GM18519 (cell line): ENCODE measurements at regions not wholly inside any gene's neighbourhood (a gene's known extent, or its start where the extent isn't known, plus 50 kb on each side); places are given as distances from the start of the nearest gene placed in this dataset.

Source experiments
- ATAC-seq: cut with Tn5 transposase; IDR thresholded peaks from one replicate; pipeline ENCODE4 v1.9.1; 2021; ENCODE audit warnings: mild to moderate bottlenecking, moderate library complexity; ENCODE audit not compliant: unreplicated experiment, low FRiP score

DNA sequence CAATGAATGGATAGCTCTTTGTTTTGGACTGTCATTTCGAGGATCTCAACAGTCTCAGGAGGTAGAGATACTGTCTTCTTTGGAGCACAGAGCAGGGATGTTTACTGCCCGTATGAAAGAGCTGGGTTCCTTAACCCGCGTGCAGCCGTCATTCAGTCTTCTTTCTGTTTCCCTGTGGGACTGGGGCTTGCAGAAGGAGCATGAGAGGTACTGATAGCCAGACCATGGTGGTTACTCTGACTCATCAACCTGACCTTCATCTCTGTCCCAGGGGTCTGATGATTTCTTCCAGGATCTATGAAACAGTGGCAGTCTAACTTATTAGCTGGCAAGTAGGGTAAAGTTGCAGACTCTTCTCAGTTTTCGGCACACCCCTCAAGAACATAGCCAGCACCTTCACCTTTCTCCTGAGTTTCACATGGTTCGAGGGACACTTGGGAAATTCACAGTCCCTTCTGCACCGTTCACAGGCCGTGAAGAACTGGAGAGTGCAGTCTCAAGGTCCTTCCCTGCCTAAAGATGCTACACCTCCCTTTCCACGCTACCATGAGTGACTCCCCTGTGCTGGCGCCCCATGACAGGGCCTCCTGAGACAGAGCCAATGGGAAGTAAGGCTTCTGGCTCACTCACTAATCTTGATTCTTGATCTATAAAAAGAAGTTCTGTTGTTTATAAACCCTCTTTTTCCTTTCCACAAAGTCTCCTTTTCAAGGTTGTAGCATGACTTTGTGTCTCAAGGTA is 226.2 kb downstream of the MC4R start:
- ATAC-seq = peak; percentile 45

GRCh38 chr18:60145776-60146175 is 226.8 kb downstream of the MC4R start:
- peak; percentile 10 for ATAC-seq

DNA sequence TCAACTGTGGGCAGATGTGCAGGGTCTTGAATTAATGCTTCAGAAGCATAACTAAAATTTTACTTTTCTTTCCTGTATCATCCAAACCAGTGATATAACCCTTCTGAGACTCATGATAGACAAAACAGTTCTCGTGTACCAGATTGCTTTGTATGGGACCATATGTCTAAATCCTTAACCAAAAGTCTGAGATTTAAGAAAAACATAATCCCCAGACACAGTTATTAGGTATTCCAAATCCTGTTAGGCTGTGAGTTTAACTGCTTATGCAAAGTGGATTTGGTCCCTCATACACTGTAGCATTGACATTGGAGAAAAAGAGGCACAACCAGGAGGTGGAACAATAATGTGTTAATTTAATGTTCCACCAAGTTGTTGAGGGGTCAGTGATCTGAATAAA is 235.0 kb downstream of the PMAIP1 start:
- no peak for ATAC-seq

DNA sequence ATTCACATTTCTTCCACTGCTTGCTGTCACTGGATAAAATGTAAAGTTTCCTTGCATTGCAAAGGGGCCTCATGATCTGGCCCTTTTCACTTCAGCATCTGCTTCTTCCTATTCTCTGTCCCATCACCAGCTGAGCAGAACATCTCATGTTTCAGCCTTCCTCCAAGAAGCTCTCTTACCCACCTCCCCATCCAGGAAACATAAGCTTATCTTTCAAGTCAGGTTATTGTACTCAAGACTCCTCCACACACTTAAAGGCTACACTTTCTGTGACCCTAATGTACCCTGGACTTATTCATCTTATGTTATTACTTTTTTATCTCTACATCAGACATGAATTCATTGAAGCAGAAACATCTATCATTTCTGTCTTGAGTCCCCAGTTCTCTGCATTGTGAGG is 230.5 kb downstream of the PMAIP1 start:
- ATAC-seq = no peak

- ATAC-seq = no peak
Observed at GRCh38 chr18:60123031-60123430, 223.2 kb downstream of the PMAIP1 start.

DNA sequence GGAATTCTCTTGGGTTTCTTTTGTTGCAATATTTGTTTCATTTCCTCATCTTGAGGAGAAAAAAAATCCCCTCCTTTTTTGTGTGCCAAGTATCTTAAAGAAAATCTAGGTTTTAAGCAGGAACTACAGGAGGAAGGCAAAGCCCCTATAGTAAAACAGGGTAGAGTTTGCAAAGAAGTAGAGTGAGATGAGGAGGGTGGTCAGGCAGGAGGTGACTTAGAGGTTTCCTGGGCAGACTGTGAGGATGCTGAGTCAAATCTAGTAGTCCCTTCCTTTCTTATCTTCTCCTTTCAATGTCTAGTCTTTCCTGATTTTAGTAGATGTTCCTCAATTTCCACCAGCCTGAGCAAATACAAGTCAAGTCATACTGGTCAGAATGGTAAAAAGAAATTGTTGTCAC is 222.5 kb downstream of the PMAIP1 start:
- no peak for ATAC-seq

DNA sequence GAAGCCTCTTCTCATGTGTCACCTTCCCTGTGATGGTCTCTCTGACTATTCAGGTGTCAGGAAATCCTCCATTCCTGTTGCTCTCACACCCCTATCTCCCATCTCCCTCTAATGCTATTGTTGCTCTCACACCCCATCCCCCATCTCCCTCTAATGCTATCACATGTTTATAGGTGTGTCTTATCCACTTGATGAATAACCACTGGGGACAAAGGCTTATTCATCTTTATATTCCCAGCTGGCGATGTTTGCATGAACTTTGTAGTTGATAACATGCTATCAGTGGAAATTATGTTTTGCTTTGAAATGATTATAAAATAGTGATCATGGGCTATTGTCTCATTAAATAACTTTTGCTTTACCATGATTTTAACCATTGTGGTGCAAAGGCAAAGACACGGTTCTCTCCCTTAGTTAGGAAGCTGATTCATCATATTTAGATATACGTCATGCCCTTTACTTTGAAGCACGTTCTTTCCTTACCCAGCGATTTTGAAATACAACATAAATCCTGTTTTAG is 220.5 kb downstream of the PMAIP1 start:
- ATAC-seq = no peak

DNA sequence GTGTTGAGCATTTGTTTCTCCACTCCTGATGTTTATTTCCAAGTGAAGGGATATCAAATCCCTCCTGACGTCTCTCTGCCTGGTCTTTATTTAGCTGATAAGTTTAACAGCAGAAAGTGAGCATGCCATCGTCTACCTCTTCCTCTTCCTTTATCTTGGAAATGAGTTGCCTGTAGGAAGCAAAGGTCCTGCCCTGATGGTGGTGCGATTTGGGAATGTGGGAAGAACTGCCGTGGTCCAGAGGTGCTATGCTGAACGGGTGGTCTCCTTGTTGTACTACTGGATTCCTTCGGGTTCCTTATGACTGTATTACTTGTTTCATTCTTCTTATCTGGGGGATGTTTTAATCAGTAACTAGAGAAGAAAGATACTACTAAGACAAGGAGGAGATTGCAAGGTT is 217.5 kb downstream of the PMAIP1 start:
- no peak for ATAC-seq

- ATAC-seq = no peak
Observed at GRCh38 chr18:60113396-60113795, 213.6 kb downstream of the PMAIP1 start.

DNA sequence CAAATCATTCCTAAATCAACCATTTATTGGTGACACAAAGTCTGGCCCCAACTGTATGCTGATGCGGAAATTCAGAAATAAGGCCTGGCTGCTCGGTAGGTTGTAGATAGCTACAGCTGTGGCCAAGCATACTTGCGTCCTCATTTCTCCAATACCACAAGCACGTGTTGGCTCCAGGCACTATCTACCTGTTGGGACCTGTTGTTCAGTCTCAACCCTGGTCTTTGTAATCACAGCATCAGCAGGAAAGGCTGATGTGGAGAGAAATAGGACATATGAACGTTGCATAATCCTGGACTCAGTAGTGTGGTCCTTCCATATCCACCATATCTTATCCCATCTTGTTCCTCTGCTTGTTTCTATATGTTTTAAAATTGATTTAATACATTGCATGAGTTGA is 212.6 kb downstream of the PMAIP1 start:
- no peak for ATAC-seq

DNA sequence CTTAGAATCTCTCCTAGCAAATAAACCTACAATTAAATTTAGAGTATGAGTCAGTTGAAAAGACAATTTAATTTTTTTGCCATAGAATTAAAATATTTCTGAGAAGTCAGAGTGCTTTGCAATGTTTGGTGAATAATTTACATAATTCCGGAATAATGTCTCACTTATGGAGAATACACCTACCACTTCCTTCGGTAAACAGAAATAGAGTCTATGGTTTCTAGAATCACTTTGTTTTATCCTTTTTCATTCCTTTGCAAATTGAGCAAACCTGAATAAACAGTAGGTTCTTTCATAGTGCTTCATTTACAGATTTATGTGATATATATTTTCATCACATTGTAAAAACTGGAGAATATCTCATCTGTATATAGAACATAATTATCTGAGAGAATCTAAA is 211.7 kb downstream of the PMAIP1 start:
- ATAC-seq = no peak

- ATAC-seq = no peak
Observed at GRCh38 chr18:60110836-60111235, 211.0 kb downstream of the PMAIP1 start.

DNA sequence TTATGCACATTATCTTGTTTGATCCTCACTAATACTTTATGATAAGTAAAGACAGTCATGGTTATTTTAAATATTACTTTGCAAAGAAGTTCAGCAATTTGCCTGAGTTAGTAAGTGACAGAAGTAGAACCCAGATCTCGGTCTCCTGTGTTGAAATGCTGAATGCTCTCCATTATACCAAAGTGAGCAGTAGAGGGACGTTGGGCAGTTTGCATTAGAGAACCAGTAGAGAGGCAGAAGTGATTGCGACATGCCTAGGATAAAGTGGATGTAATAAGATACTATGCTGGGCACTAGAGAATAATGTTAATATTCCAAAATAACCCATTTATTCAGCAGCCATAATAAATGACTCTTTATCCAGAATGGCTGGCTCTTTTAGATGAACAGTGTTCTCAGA is 201.0 kb downstream of the PMAIP1 start:
- no peak for ATAC-seq

DNA sequence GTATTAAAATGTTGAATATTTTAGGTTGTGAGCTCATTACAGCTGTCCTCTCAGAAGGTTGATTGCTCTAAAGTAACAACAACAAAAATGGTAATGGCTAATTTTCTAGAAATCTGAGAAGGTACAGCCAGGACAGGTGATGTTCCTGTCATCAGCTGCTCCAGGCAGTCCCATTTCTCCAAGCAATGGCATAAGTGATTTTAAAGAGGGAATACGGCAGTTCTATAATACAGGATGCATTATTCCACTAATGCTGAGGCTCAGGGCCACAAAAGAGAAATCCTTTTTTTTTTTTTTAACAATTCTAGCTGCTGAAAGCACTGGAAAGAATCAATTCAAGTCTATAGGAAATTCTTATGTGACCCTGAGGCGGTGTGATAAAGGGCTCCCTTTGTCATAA is 199.9 kb downstream of the PMAIP1 start:
- ATAC-seq = no peak

GRCh38 chr18:60096428-60096827 is 196.6 kb downstream of the PMAIP1 start:
- no peak for ATAC-seq

- no peak for ATAC-seq
Observed at GRCh38 chr18:60092073-60092472, 192.3 kb downstream of the PMAIP1 start.

- peak; percentile 55 for ATAC-seq
Observed at GRCh38 chr18:60090170-60090569, 190.4 kb downstream of the PMAIP1 start.

- ATAC-seq = peak; percentile 70
Observed at GRCh38 chr18:60082790-60083189, 183.0 kb downstream of the PMAIP1 start.

DNA sequence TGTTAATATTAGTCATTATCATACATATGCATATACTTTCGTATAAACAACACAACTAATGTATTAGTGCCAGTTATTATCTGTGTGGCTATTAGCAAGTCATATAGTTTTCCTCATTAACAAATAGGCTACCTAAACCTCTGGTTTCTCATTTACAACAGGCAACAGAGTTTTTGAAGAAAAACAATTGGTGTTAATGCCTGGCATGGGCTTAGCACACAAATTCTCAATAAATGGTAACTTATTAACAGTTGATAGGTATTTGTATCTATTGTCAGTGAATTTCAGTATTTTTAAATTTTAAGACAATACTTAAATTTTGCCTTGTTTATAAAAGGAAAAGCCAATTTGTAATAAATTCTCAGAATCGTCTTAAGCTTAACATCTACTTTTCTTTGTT is 182.5 kb downstream of the PMAIP1 start:
- ATAC-seq = no peak

DNA sequence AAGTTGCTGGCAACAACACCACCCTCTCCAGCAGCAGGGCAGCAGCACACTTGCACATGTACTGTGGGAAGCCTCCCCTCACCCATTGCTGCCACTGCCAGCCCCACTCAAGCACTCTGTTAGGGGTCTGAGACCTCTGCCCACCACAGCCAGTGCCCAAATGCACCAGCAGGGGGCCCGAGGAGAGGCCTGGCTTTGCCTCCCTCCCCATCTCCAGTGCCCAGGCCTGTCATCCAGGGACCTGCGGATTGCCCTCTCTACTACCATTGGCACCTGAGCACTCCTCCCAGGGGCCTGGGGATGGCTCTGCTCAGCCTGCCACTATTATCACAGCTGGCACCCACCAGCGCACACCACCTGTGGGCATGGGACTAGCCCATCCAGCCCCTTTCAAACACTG is 175.7 kb downstream of the PMAIP1 start:
- ATAC-seq = no peak

- no peak for ATAC-seq
Observed at GRCh38 chr18:60070631-60071030, 170.8 kb downstream of the PMAIP1 start.

GRCh38 chr18:60069145-60069544 is 169.3 kb downstream of the PMAIP1 start:
- ATAC-seq = no peak
